Stimulated activated naive CD8-positive, alpha-beta T cell treated with anti-CD3 and anti-CD28 coated beads, Interleukin-15, Interleukin-2, amounts not matched to agents 100 ng/mL and 50 ng/mL, for 24 hours (primary cell): ENCODE measurements at regions not wholly inside any gene's neighbourhood (a gene's known extent, or its start where the extent isn't known, plus 50 kb on each side); places are given as distances from the start of the nearest gene placed in this dataset.

ENCODE experiments used
- H3K27ac Mint-ChIP-seq: one replicate; pipeline ENCODE4 v1.8.0; 2021; ENCODE audit warnings: mild to moderate bottlenecking, mixed read lengths
- H3K27me3 Mint-ChIP-seq: one replicate; pipeline ENCODE4 v1.8.0; 2021; ENCODE audit warnings: mixed read lengths
- H3K36me3 Mint-ChIP-seq: one replicate; pipeline ENCODE4 v1.8.0; 2021; ENCODE audit warnings: low read depth, mixed read lengths
- H3K4me1 Mint-ChIP-seq: one replicate; pipeline ENCODE4 v1.8.0; 2021; ENCODE audit warnings: low read depth, mixed read lengths
- H3K4me3 Mint-ChIP-seq: one replicate; pipeline ENCODE4 v1.8.0; 2021; ENCODE audit warnings: mild to moderate bottlenecking, mixed read lengths
- H3K9me3 Mint-ChIP-seq: one replicate; pipeline ENCODE4 v1.8.0; 2021; ENCODE audit warnings: mixed read lengths

GRCh38 chr16:65532258-65532657 is 410.4 kb upstream of the CDH11 start:
- no peaks in the 10 kb centered on the region for H3K27me3 Mint-ChIP-seq
- no peaks in the 10 kb centered on the region for H3K36me3 Mint-ChIP-seq
- H3K4me3 Mint-ChIP-seq, result no peak overlapping the region
- H3K9me3 Mint-ChIP-seq, result peaks cover 11% of the 10 kb centered on the region
- H3K27ac Mint-ChIP-seq, result no peak overlapping the region
- no peaks in the 10 kb centered on the region for H3K4me1 Mint-ChIP-seq

GRCh38 chr16:65531475-65531874 is 409.6 kb upstream of the CDH11 start:
- peaks cover 11% of the 10 kb centered on the region for H3K9me3 Mint-ChIP-seq

DNA sequence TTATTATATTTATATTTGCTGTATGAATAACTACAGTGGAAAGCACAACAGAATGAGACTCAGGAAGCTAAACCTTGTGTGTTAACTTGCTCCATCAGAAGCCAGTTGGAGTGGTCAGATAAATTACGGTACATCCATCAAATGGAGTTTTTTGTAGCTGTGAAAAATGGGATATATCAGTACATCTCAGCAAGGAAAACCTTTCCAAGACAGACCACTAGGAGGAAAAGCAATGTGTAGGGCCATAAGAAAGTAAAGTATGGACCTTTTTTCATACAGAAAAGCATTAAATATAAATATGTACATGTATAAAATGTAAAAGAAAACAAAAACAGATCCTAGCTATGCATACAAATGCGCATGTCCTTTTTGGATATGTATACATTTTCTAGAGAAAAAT is 403.8 kb upstream of the CDH11 start:
- Mint-ChIP-seq H3K4me3 (no peak overlapping the region), H3K27ac (no peak overlapping the region), H3K27me3 (no peaks in the 10 kb centered on the region), H3K4me1 (no peaks in the 10 kb centered on the region), H3K9me3 (no peaks in the 10 kb centered on the region), H3K36me3 (no peaks in the 10 kb centered on the region)

More at GRCh38 chr16:65531475-65531874, 409.6 kb upstream of the CDH11 start:
- Mint-ChIP-seq H3K36me3 (no peaks in the 10 kb centered on the region), H3K27ac (no peak overlapping the region), H3K27me3 (no peaks in the 10 kb centered on the region), H3K4me3 (no peak overlapping the region), H3K4me1 (no peaks in the 10 kb centered on the region)

DNA sequence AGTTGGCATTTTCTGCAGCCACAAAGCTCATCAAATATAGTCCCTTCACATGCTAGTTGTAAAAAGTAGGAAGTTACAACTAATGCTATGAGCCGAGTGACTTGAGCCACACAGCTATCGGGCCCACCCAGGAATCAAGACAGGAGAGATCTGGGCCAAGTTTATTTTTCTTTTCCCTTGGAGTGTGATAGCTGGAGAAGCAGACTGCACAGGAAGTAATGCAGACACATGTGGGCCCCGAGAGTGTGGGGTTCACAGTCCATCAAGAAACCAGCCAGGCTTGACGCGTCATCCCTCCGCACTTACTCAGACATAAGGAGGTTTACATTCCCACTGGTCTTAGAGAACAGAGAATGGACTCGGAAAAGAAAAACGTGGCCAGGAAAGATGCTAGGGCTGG is 403.1 kb upstream of the CDH11 start:
- Mint-ChIP-seq H3K27ac (no peak overlapping the region), H3K36me3 (no peaks in the 10 kb centered on the region), H3K27me3 (no peaks in the 10 kb centered on the region), H3K9me3 (no peaks in the 10 kb centered on the region), H3K4me3 (no peak overlapping the region), H3K4me1 (no peaks in the 10 kb centered on the region)

GRCh38 chr16:65524231-65524630 is 402.4 kb upstream of the CDH11 start:
- no peaks in the 10 kb centered on the region for H3K36me3 Mint-ChIP-seq
- no peak overlapping the region for H3K27ac Mint-ChIP-seq
- no peaks in the 10 kb centered on the region for H3K9me3 Mint-ChIP-seq
- H3K27me3 Mint-ChIP-seq, result no peaks in the 10 kb centered on the region
- H3K4me3 Mint-ChIP-seq, result no peak overlapping the region
- no peaks in the 10 kb centered on the region for H3K4me1 Mint-ChIP-seq

DNA sequence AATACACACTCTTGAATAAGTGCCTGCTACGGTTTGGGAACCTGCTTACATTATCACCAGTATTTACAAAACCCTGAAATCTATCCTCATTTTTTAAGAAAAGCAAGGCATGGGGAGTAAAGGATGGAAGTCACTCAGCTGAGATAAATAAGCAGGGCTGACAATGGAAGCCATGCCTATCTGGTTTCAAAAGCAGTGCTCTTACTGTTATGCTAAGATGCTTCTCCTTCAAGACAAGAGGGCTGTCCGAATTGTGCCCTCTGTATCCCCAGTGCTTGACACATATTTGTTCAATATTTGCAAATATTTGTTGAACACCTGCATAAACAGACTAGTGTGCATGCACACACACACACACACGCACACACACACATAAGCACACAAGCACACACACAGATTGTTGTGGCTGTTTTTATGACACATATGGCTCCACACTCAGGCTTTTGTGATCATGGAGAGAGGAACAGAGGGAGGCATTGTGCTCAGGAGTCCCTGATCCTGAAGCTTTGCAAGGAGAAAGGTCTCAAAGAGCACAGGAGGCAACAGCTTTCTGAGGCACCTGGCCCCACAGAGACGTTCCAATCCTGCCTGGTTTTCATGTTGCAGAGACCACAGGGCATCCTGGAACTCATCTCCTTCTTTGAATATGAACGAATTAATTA is 401.6 kb upstream of the CDH11 start:
- Mint-ChIP-seq H3K4me1 (no peaks in the 10 kb centered on the region), H3K4me3 (no peak overlapping the region), H3K36me3 (no peaks in the 10 kb centered on the region), H3K9me3 (no peaks in the 10 kb centered on the region), H3K27me3 (no peaks in the 10 kb centered on the region), H3K27ac (no peak overlapping the region)

DNA sequence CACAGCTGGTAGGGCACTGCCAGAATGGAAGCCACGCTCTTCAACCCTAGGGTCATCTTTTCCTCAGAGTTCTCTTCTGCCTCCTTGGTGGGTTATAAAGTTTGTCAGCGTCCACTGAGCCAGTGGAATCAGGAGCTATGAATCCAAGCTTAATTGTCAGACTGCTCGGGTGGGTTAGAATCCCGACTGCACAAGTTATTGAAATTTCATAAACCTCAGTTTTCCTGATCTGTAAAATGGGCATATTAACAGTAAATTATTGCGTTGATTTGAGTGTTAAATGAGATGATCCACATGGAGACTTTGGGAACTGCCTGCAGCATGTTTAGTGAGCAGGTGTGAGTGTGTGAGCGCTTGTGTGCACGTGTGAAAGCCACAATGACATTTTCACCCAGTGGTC is 400.5 kb upstream of the CDH11 start:
- no peaks in the 10 kb centered on the region for H3K36me3 Mint-ChIP-seq
- no peaks in the 10 kb centered on the region for H3K27me3 Mint-ChIP-seq
- H3K4me1 Mint-ChIP-seq, result no peaks in the 10 kb centered on the region
- H3K4me3 Mint-ChIP-seq, result no peak overlapping the region
- no peaks in the 10 kb centered on the region for H3K9me3 Mint-ChIP-seq
- H3K27ac Mint-ChIP-seq, result no peak overlapping the region

GRCh38 chr16:65521633-65522328 is 399.9 kb upstream of the CDH11 start:
- H3K4me3 Mint-ChIP-seq, result no peak overlapping the region
- no peaks in the 10 kb centered on the region for H3K9me3 Mint-ChIP-seq
- no peaks in the 10 kb centered on the region for H3K36me3 Mint-ChIP-seq
- no peaks in the 10 kb centered on the region for H3K4me1 Mint-ChIP-seq
- H3K27me3 Mint-ChIP-seq, result no peaks in the 10 kb centered on the region
- no peak overlapping the region for H3K27ac Mint-ChIP-seq

DNA sequence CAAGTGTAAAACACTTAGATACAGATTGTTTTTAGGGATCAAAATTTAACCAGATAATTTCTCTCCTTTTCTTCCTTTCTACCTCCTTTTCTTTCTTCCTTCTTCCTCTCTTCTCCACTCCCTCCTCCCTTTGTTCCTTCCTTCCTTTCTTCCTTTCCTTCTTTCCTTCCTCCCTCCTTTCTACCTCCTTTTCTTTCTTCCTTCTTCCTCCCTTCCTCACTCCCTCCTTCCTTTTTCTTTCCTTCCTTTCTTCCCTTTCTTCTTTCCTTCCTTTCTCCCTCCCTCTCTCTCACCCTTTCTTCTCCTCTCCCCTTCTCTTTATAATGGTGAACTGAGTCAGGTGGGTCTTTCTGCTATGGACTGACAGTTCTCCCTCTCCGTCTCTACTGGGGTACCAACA is 397.5 kb upstream of the CDH11 start:
- Mint-ChIP-seq H3K4me3 (no peak overlapping the region), H3K27me3 (no peaks in the 10 kb centered on the region), H3K9me3 (no peaks in the 10 kb centered on the region), H3K4me1 (no peaks in the 10 kb centered on the region), H3K27ac (no peak overlapping the region), H3K36me3 (no peaks in the 10 kb centered on the region)

DNA sequence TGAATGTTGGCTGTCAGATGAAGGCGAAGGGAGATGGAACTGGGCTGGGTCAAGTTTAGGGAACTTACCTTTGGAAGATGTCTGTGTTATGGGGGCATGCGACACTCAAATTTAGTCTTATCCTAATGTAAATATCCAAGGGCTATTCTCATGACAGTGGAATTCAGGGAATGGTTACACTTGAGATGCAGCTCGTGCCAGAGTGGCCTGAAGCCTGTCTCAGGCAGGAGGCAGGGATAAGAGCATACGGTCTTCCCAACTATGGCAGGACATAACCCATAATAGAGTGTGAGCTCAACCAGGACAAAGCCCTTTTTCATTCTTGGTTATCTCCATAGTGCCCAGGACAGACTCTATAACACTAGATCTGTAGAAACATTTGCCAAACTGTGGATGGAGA is 393.3 kb upstream of the CDH11 start:
- Mint-ChIP-seq H3K36me3 (no peaks in the 10 kb centered on the region), H3K4me1 (no peaks in the 10 kb centered on the region), H3K9me3 (peaks cover 3% of the 10 kb centered on the region), H3K4me3 (no peak overlapping the region), H3K27me3 (no peaks in the 10 kb centered on the region), H3K27ac (no peak overlapping the region)

- H3K9me3 Mint-ChIP-seq, result peaks cover 14% of the 10 kb centered on the region
Observed at GRCh38 chr16:65510850-65511249, 389.0 kb upstream of the CDH11 start.

GRCh38 chr16:65510241-65510640 is 388.4 kb upstream of the CDH11 start:
- Mint-ChIP-seq H3K27me3 (no peaks in the 10 kb centered on the region), H3K9me3 (peaks cover 14% of the 10 kb centered on the region), H3K4me3 (no peak overlapping the region), H3K27ac (no peak overlapping the region), H3K36me3 (no peaks in the 10 kb centered on the region), H3K4me1 (no peaks in the 10 kb centered on the region)

More at GRCh38 chr16:65510850-65511249, 389.0 kb upstream of the CDH11 start:
- Mint-ChIP-seq H3K4me1 (no peaks in the 10 kb centered on the region), H3K27ac (no peak overlapping the region), H3K36me3 (no peaks in the 10 kb centered on the region), H3K4me3 (no peak overlapping the region), H3K27me3 (no peaks in the 10 kb centered on the region)

- peaks cover 14% of the 10 kb centered on the region for H3K9me3 Mint-ChIP-seq
- H3K4me1 Mint-ChIP-seq, result no peaks in the 10 kb centered on the region
- no peaks in the 10 kb centered on the region for H3K27me3 Mint-ChIP-seq
- no peak overlapping the region for H3K4me3 Mint-ChIP-seq
- no peak overlapping the region for H3K27ac Mint-ChIP-seq
- no peaks in the 10 kb centered on the region for H3K36me3 Mint-ChIP-seq
Observed at GRCh38 chr16:65509172-65509571, 387.3 kb upstream of the CDH11 start.

- no peaks in the 10 kb centered on the region for H3K36me3 Mint-ChIP-seq
- no peaks in the 10 kb centered on the region for H3K4me1 Mint-ChIP-seq
- no peak overlapping the region for H3K4me3 Mint-ChIP-seq
- H3K9me3 Mint-ChIP-seq, result peaks cover 5% of the 10 kb centered on the region
- no peak overlapping the region for H3K27ac Mint-ChIP-seq
- no peaks in the 10 kb centered on the region for H3K27me3 Mint-ChIP-seq
Observed at GRCh38 chr16:65500919-65501318, 379.1 kb upstream of the CDH11 start.

DNA sequence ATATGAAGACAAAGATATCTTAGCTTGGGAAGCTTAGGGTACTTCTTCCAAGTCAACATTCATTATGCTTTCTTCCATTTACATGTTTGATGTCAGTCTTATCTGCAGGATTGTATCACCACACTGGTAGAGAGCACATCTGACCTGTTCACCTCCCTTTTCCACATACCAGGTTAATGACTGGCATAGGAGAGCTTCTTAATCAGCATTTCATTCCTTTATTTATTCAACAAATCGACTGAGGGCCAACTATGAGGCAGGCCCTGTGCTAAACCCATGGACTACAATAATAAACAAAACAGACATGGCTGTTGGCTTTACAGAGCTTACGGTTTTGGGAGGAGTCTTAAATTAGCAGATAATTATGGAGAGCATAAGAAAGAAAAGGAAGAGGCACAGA is 378.1 kb upstream of the CDH11 start:
- Mint-ChIP-seq H3K27me3 (no peaks in the 10 kb centered on the region), H3K9me3 (peaks cover 9% of the 10 kb centered on the region), H3K27ac (no peak overlapping the region), H3K36me3 (no peaks in the 10 kb centered on the region), H3K4me3 (no peak overlapping the region), H3K4me1 (no peaks in the 10 kb centered on the region)

DNA sequence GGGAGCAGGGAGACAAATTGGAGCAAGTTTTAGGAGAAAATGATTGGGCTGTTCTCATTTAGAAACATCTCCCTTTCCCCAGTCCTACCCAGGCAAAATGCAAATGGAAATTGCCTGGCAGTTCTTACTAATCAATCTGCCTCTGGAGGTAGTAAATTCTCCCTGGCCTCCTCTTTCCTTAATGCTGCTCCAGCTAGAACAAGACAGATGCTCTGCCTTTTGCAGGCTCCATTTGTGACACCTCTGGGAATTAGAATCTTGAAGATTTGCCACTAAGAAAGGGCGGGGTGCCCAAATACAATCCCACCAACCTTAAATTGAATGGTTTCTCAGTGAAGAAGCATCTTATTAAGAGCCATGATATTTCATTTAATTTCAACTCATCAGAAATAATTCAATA is 377.7 kb upstream of the CDH11 start:
- H3K4me3 Mint-ChIP-seq, result no peak overlapping the region
- H3K9me3 Mint-ChIP-seq, result peaks cover 9% of the 10 kb centered on the region
- no peak overlapping the region for H3K27ac Mint-ChIP-seq
- no peaks in the 10 kb centered on the region for H3K36me3 Mint-ChIP-seq
- H3K4me1 Mint-ChIP-seq, result no peaks in the 10 kb centered on the region
- H3K27me3 Mint-ChIP-seq, result no peaks in the 10 kb centered on the region
